ENCODE measurements at regions not wholly inside any gene's neighbourhood (a gene's known extent, or its start where the extent isn't known, plus 50 kb on each side); places are given as distances from the start of the nearest gene placed in this dataset.

DNA sequence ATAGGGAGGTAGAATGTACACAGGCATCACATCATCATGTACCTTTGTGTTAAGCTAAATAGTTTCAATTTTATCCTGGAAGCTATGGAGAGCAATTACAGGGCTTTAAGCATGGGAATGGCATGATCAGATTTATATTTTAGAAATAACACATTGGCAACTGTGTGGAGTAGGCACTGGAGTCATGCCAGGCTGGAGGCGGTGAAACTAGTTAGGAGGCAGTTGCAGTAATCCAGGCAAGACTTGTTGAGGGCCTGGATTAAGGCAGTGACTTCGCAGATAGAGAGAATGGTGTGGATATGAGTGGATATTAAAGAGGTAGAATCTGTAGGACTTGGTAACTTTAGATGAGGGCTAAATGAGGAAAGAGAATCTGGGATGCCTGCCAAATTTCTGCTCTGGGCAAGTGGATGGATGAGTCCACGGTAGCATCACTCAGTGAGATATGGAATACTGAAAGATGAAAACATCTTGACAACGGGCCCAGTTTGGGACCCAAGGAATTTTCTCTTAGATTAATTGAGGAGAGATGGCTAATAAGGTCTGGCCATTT lies 506.2 kb downstream of the FGF9 start:
- Histone ChIP-seq H3K9me3 (ENCODE audit: control insufficient read depth, low read length) (peaks cover 17% of the 10 kb centered on the region), H3K36me3 (ENCODE audit: control insufficient read depth, insufficient read depth, low read length) (no peaks in the 10 kb centered on the region), H3K27me3 (ENCODE audit: control insufficient read depth, insufficient read depth, low read length, poor library complexity, severe bottlenecking) (no peaks in the 10 kb centered on the region), H3K27ac (ENCODE audit: low read depth, low read length) (no peak overlapping the region), H3K4me1 (ENCODE audit: control insufficient read depth, insufficient read depth, low read length) (peaks cover 3% of the 10 kb centered on the region), H3K9ac (ENCODE audit: extremely low read depth, low read length, poor library complexity, severe bottlenecking) (no peak overlapping the region), H3K4me3 (ENCODE audit: low read length) (no peak overlapping the region)
- Mint-ChIP-seq H3K36me3 (ENCODE audit: low read depth) (no peaks in the 10 kb centered on the region), H3K27ac (no peak overlapping the region), H3K9me3 (peaks cover 14% of the 10 kb centered on the region), H3K27me3 (ENCODE audit: insufficient read depth) (no peaks in the 10 kb centered on the region), H3K4me1 (peaks cover 18% of the 10 kb centered on the region), H3K4me3 (no peak overlapping the region)
- TF ChIP-seq, protein P1, sequence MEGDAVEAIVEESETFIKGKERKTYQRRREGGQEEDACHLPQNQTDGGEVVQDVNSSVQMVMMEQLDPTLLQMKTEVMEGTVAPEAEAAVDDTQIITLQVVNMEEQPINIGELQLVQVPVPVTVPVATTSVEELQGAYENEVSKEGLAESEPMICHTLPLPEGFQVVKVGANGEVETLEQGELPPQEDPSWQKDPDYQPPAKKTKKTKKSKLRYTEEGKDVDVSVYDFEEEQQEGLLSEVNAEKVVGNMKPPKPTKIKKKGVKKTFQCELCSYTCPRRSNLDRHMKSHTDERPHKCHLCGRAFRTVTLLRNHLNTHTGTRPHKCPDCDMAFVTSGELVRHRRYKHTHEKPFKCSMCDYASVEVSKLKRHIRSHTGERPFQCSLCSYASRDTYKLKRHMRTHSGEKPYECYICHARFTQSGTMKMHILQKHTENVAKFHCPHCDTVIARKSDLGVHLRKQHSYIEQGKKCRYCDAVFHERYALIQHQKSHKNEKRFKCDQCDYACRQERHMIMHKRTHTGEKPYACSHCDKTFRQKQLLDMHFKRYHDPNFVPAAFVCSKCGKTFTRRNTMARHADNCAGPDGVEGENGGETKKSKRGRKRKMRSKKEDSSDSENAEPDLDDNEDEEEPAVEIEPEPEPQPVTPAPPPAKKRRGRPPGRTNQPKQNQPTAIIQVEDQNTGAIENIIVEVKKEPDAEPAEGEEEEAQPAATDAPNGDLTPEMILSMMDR (conservative IDR thresholded peaks at IDR 0.05): no peak
- no peak for DNase-seq
- 94 to 95% methylated on average over 3 to 4 of the region's 4 CpGs for whole genome bisulfite sequencing, 2 experiments (ENCODE audit: insufficient coverage in 1 of 2, insufficient read length in 1 of 2)

DNA sequence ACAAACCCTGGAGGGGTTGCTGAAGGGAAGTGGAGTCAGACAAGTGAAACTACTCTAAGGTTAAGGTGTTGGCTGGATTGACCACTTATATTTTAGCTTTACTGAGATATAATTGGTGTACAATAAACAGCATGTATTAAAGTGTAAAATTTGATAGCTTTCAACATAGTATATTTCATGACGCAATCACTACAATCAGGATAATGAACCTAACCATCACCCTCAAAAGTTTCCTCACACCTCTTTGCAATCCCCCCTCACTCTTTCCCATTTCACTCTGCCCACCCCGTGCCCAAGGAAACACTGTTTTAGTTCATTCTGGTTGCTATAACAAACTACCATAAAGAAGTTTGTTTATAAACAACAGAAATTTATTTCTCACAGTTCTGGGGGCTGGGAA lies 508.0 kb downstream of the FGF9 start:
- 86% methylated on average over 2 of the region's 2 CpGs; no CpG with 5 or more reads in 1 of the 2 experiments for WGBS, 2 experiments (ENCODE audit: insufficient coverage in 1 of 2, insufficient read length in 1 of 2)
- no peak overlapping the region for H3K4me3 Mint-ChIP-seq
- peaks cover 14% of the 10 kb centered on the region for H3K9me3 Mint-ChIP-seq
- Histone ChIP-seq H3K36me3 (ENCODE audit: control insufficient read depth, insufficient read depth, low read length) (no peaks in the 10 kb centered on the region), H3K9me3 (ENCODE audit: control insufficient read depth, low read length) (peaks cover 17% of the 10 kb centered on the region), H3K9ac (ENCODE audit: extremely low read depth, low read length, poor library complexity, severe bottlenecking) (no peak overlapping the region), H3K4me3 (ENCODE audit: low read length) (peak overlapping the region; percentile 12), H3K27me3 (ENCODE audit: control insufficient read depth, insufficient read depth, low read length, poor library complexity, severe bottlenecking) (no peaks in the 10 kb centered on the region), H3K27ac (ENCODE audit: low read depth, low read length) (no peak overlapping the region), H3K4me1 (ENCODE audit: control insufficient read depth, insufficient read depth, low read length) (peaks cover 3% of the 10 kb centered on the region)
- no peaks in the 10 kb centered on the region for H3K27me3 Mint-ChIP-seq (ENCODE audit: insufficient read depth)
- TF ChIP-seq, protein P1 (conservative IDR thresholded peaks at IDR 0.05): no peak
- H3K4me1 Mint-ChIP-seq: peaks cover 9% of the 10 kb centered on the region
- H3K27ac Mint-ChIP-seq: no peak overlapping the region
- no peaks in the 10 kb centered on the region for H3K36me3 Mint-ChIP-seq (ENCODE audit: low read depth)
- no peak for DNase-seq

DNA sequence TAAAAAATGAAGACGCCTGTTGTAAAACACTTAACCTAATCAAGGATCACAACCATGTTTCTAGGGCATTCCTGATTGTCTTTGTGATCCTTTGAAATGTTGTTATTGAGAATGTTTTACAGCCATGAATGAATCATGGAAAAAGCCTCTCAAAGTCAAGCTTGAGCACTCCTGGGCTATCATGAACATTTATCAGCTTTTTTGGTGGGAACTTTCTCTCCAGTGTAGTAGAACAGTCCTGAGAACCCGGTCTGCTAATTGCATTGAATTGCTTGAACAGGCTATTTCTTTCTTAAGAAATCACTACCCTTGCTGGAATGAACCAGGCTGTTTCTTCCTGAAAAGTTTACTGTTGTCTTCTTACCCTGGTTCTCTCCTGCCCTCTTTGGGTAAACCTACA lies 516.5 kb downstream of the FGF9 start:
- H3K4me1 ChIP-seq (ENCODE audit: control insufficient read depth, insufficient read depth, low read length): no peaks in the 10 kb centered on the region
- TF ChIP-seq, protein P1 (conservative IDR thresholded peaks at IDR 0.05): no peak
- no peak overlapping the region for H3K27ac Mint-ChIP-seq
- no peaks in the 10 kb centered on the region for H3K9me3 ChIP-seq (ENCODE audit: control insufficient read depth, low read length)
- 87 to 100% methylated on average over 1 to 2 of the region's 2 CpGs for WGBS, 2 experiments (ENCODE audit: insufficient coverage in 1 of 2, insufficient read length in 1 of 2)
- no peaks in the 10 kb centered on the region for H3K27me3 Mint-ChIP-seq (ENCODE audit: insufficient read depth)
- no peaks in the 10 kb centered on the region for H3K36me3 ChIP-seq (ENCODE audit: control insufficient read depth, insufficient read depth, low read length)
- H3K4me3 ChIP-seq (ENCODE audit: low read length): no peak overlapping the region
- no peak overlapping the region for H3K4me3 Mint-ChIP-seq
- H3K4me1 Mint-ChIP-seq: peaks cover 20% of the 10 kb centered on the region
- H3K9me3 Mint-ChIP-seq: no peaks in the 10 kb centered on the region
- no peaks in the 10 kb centered on the region for H3K36me3 Mint-ChIP-seq (ENCODE audit: low read depth)
- no peaks in the 10 kb centered on the region for H3K27me3 ChIP-seq (ENCODE audit: control insufficient read depth, insufficient read depth, low read length, poor library complexity, severe bottlenecking)
- no peak for DNase-seq
- H3K9ac ChIP-seq (ENCODE audit: extremely low read depth, low read length, poor library complexity, severe bottlenecking): no peak overlapping the region
- H3K27ac ChIP-seq (ENCODE audit: low read depth, low read length): no peak overlapping the region
